ENCODE measurements at regions not wholly inside any gene's neighbourhood (a gene's known extent, or its start where the extent isn't known, plus 50 kb on each side); places are given as distances from the start of the nearest gene placed in this dataset.

DNA sequence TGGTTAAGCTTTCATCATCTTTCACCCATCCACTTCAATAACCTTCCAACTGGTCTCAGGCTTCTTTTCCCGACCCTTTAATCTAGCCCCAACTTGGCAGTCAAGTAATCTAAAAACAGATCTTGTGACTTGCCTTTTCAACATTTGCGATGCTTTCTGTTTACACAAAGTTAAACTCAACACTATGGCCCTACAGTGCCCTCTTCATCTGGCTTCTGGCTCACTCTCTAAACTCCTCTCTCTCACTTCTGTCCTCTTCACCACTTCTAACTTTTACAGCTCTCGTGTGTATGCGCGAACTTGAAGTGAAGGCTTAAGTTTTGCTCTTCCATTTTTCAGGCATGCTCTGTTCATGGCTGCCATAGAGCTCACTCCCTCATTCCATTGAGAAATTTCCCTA is 1122.3 kb upstream of the ADGRL2 start:
- H3K27me3 Mint-ChIP-seq, result no peaks in the 10 kb centered on the region
- no peaks in the 10 kb centered on the region for H3K9me3 Mint-ChIP-seq
- H3K4me1 Mint-ChIP-seq, result peaks cover 0 to 5% (median 0%) of the 10 kb centered on the region in 3 donors
- no peak overlapping the region for H3K27ac Mint-ChIP-seq
- no peak overlapping the region for H3K4me3 Mint-ChIP-seq
- H3K36me3 Mint-ChIP-seq, result peaks cover 2% of the 10 kb centered on the region

DNA sequence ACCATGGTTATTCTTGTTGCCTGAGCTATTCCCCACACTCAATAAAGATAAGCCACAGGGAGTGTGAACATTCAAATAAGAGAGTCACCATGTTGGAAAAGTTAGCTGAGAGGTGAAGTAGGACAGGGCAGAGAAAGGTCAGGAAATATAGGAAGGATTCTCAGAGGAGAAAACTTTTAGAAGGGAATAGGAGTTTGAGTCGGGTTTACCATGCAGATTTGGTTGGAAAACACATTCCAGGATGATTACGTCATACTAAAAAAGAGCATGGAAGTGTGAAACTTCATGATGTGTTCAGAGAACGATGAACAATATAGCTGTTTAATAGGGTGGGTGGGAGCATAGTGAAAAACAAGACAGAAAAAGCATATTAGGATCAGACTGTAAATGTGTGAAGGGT is 1125.3 kb upstream of the ADGRL2 start:
- Mint-ChIP-seq H3K4me3 (no peak overlapping the region), H3K9me3 (no peaks in the 10 kb centered on the region), H3K27me3 (no peaks in the 10 kb centered on the region), H3K27ac (no peak overlapping the region), H3K36me3 (peaks cover 2% of the 10 kb centered on the region), H3K4me1 (peaks cover 0 to 5% (median 0%) of the 10 kb centered on the region in 3 donors)

DNA sequence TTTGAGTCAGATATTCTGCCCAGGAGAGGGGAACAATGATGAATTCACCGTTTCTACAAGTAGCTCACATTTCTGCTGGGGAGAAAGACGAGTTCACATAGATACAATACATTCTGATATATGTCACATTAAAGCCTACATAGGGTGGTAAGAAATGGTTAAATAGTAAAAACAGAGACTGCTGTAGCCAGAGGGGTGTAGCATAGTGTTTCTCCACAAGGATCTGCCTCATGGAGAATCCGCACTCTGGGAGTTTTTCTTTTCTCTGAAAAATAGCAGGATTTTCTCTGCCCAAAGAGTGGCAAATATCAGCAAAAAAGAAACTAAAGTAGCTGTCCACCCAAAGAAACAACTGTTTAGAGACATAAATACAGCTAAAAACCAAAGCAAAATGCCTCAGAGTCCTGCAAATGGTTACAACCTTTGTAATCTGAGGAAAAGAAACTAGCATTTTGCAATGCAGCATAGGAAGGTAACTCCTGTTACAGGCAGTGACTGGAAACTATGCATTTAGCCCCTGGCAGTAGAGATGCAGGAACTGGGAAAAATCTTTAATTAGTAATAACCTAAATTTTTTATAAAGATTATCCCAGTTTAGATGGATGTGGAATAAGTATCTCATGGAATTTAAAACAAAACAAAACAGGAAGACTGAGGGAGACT is 1126.7 kb upstream of the ADGRL2 start:
- Mint-ChIP-seq H3K9me3 (no peaks in the 10 kb centered on the region), H3K27ac (no peak overlapping the region), H3K27me3 (no peaks in the 10 kb centered on the region), H3K36me3 (peaks cover 2% of the 10 kb centered on the region), H3K4me1 (peaks cover 0 to 5% (median 0%) of the 10 kb centered on the region in 3 donors), H3K4me3 (no peak overlapping the region)

DNA sequence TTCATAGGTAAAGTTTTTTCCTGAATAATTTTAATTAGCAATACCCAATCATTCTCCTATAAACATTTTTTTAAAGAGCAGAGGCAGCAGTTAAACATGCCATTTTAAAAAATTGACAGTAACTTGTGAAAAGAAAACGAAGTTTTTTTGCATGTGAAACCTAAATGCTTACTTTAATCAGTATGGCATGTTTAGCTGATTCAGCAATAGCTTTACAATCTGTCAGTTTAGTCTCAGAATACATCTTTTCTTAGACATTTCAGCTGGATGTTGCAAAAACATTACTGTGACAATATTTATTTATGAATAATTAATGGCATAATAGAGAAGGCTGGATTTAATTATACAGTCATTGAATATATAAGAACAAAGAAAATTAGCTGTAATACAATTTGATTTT is 1132.4 kb upstream of the ADGRL2 start:
- Mint-ChIP-seq H3K9me3 (no peaks in the 10 kb centered on the region), H3K36me3 (no peaks in the 10 kb centered on the region), H3K27me3 (no peaks in the 10 kb centered on the region), H3K4me3 (no peak overlapping the region), H3K4me1 (no peaks in the 10 kb centered on the region), H3K27ac (no peak overlapping the region)

DNA sequence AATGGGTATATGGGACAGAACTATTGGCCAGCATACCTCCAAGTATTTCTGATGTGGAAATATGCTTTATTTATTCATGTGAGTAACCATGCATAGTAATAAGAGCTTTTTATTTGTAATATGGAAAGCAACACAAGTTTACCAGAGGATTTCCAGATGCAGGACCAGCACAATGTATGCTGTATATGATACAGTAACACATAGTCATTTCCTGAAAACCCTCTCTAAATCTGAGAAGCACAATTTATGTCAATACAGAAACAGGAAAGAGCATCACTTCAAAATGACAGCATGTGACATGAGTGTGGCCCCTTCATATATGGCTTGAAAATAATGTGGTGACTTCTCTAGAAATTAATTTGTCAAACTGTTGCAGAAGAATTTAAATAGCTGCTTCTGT is 1134.7 kb upstream of the ADGRL2 start:
- no peak overlapping the region for H3K27ac Mint-ChIP-seq
- H3K4me1 Mint-ChIP-seq, result peaks cover 0 to 2% (median 0%) of the 10 kb centered on the region in 3 donors
- no peaks in the 10 kb centered on the region for H3K36me3 Mint-ChIP-seq
- peaks cover 0 to 2% (median 0%) of the 10 kb centered on the region in 3 donors for H3K9me3 Mint-ChIP-seq
- no peaks in the 10 kb centered on the region for H3K27me3 Mint-ChIP-seq
- no peak overlapping the region for H3K4me3 Mint-ChIP-seq

DNA sequence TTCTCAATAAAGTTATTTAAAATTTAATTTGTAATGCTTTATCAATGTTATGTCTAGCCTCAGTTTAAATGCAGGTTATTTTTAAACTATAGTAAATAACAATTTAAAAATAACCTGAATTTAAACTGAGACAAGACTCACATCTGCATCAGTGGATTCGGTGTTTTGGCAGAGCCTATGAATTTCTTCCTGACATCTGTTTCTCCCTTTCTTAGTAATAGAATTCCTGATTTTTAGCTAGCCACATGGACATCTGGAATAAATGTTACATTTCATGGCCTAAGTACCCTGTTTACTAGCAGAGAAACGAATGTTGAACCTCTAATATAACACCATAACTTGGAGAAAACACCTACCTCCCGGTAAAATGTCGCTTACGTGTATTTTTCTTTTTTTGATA is 1141.6 kb upstream of the ADGRL2 start:
- peaks cover 12 to 19% (median 13%) of the 10 kb centered on the region in 3 donors for H3K4me1 Mint-ChIP-seq
- peaks cover under 1 to 4% (median 2%) of the 10 kb centered on the region in 3 donors for H3K9me3 Mint-ChIP-seq
- no peaks in the 10 kb centered on the region for H3K36me3 Mint-ChIP-seq
- H3K27me3 Mint-ChIP-seq, result no peaks in the 10 kb centered on the region
- H3K27ac Mint-ChIP-seq, result peak overlapping the region in 1 of 3 donors; percentile 44
- no peak overlapping the region for H3K4me3 Mint-ChIP-seq

DNA sequence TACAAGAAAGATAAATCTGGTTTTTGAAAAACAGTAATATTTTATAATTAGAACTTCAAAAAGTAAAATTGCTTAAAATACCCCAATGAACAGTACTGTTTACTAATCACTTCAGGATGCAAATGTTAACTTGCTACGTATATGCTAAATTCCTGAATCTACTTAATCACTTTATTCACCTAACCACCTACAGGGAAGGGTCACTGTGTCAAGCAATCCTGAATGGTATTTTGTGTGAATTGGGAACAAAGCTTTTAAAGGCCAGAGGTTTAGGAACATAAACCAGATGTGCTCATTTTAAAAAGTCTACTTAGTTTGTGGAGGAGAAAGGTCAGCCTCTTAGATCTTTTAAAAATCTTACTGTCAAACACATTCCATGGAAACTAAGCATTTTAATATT is 1143.0 kb upstream of the ADGRL2 start:
- Mint-ChIP-seq H3K4me1 (peaks cover 12 to 19% (median 13%) of the 10 kb centered on the region in 3 donors), H3K27ac (no peak overlapping the region), H3K9me3 (peaks cover 4 to 5% (median 4%) of the 10 kb centered on the region in 3 donors), H3K4me3 (no peak overlapping the region), H3K36me3 (peaks cover 3% of the 10 kb centered on the region), H3K27me3 (no peaks in the 10 kb centered on the region)

DNA sequence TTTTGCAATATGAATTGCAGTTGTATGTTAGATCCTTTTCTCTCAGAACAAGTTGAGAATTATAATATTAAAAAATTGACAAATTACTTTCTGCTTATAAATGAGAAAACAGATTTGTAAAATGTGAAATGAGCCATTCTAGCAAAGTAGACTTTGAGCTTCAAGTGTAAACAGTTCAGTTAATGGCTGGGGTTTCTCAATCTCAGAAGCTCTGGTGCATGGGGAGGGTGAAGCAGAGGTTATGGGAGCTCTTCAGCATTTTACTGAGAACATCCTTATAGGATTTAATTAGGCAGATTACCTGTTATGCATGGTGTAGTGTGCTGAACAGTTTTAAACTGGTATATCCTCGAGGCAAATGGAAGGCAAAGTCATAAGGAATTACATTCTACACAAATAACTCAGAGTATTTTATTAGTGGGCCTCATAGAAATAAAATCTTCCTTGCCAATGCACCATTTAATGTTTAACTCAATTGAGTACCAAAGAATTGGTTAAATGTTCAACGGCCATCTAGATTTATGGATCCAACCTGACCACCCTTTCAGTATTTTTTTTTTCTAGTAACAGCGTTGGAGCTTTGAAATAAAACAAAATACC is 1143.6 kb upstream of the ADGRL2 start:
- H3K36me3 Mint-ChIP-seq, result peaks cover 3% of the 10 kb centered on the region
- no peak overlapping the region for H3K27ac Mint-ChIP-seq
- H3K27me3 Mint-ChIP-seq, result no peaks in the 10 kb centered on the region
- H3K4me1 Mint-ChIP-seq, result peaks cover 12 to 19% (median 13%) of the 10 kb centered on the region in 3 donors
- peak overlapping the region in 2 of 4 donors; percentile 28 to 58 for H3K4me3 Mint-ChIP-seq
- H3K9me3 Mint-ChIP-seq, result peaks cover 4 to 5% (median 4%) of the 10 kb centered on the region in 3 donors

DNA sequence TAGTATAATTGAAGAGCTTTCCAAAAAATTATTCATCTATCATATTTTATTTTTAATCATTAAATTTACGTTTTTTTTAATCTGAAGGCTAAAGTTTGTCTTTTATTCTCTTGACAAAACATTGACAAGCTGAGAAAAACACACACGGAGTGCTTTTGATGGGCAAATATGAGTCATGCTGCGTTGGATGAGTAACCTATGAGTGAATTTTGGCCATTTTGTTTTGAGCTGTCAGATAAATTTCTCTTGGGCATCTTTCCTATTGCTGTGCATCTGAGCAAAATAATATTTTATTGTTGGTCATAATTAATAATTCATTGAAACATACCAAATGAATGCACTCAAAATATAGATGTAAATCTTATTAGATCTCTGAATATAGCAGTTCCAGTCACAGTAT is 1144.1 kb upstream of the ADGRL2 start:
- Mint-ChIP-seq H3K27me3 (no peaks in the 10 kb centered on the region), H3K36me3 (peaks cover 4% of the 10 kb centered on the region), H3K27ac (no peak overlapping the region), H3K4me1 (peaks cover 13 to 20% (median 14%) of the 10 kb centered on the region in 3 donors), H3K4me3 (peak overlapping the region in 2 of 4 donors; percentile 28 to 58), H3K9me3 (peaks cover 4 to 5% (median 4%) of the 10 kb centered on the region in 3 donors)

DNA sequence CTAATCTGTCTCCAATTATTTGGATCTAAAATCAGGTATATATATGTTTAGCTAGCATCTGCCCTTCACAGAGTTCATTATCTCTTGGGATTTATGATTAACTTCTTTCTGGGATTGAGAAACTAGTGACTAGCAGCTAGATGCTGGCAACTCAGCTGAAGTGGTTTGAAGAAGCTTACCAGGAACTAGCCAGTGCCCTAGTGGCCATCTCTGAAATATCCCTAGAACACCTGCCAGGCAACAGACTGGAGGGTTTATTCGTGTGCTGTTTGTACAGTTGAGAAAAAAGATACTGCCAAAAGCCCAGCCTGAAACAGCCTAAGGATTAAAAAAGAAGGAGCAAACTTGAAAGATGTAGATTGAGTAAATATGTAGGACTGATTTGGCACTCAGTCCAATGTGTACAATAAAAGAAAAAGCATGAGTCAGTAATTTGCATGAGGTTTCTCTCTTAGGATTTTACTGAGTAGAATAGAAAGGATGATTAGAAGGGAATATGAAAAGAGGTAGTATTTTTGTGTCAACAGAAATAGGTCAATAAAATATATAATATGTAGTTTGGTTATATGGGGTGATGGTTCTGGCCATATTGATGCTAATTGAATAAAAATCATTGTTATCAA is 1144.6 kb upstream of the ADGRL2 start:
- Mint-ChIP-seq H3K4me1 (peaks cover 12 to 23% (median 16%) of the 10 kb centered on the region in 3 donors), H3K4me3 (peak overlapping the region in 2 of 4 donors; percentile 34 to 48), H3K27ac (peak overlapping the region in 1 of 3 donors; percentile 1), H3K9me3 (peaks cover 4 to 5% (median 5%) of the 10 kb centered on the region in 3 donors), H3K36me3 (peaks cover 4% of the 10 kb centered on the region), H3K27me3 (no peaks in the 10 kb centered on the region)

DNA sequence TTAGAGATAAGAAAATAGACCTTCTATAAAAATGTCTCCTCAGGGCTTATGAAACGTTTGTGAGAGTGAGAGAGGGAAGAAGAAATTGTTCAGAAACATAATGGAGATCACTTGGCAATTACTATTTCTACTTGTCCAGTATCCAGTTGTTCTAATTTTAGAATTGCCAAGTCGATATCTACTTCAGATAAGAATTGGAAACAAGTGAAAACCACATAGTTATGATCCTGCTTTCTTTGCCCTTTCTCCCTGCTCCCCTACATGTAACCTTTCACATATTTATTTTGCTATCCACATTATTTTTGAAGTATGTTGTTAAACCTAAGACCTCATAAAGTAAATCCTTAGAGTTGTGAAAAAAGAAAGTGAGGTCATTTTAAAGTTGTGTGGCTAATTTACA is 1154.7 kb upstream of the ADGRL2 start:
- Mint-ChIP-seq H3K27me3 (no peaks in the 10 kb centered on the region), H3K4me3 (peak overlapping the region in 3 of 4 donors; percentile 58 to 85 (median 79))

DNA sequence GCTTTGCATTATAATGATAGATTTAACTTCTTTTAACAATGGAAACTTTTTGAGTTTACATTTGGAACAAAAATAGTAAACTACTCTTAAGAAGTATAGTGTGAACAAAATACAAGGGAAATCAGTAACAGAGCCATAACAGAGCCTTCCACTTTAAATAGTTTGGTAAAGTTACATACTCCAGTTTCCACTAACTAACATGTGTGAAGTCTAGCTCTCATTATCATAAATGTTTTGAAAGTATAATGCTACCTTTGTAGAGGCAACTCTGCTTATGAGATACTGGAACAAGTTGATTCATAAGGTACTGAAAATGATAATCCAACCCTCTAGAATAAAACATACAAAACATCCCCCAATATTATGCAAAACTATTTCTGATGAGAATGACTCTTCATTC is 1155.1 kb upstream of the ADGRL2 start:
- no peaks in the 10 kb centered on the region for H3K27me3 Mint-ChIP-seq

More for the DNA sequence above, 1154.7 kb upstream of the ADGRL2 start:
- Mint-ChIP-seq H3K36me3 (peaks cover 19% of the 10 kb centered on the region), H3K27ac (peak overlapping the region in 2 of 3 donors; percentile 17 to 46), H3K9me3 (peaks cover 0 to 4% (median 0%) of the 10 kb centered on the region in 3 donors), H3K4me1 (peaks cover 16 to 26% (median 23%) of the 10 kb centered on the region in 3 donors)

DNA sequence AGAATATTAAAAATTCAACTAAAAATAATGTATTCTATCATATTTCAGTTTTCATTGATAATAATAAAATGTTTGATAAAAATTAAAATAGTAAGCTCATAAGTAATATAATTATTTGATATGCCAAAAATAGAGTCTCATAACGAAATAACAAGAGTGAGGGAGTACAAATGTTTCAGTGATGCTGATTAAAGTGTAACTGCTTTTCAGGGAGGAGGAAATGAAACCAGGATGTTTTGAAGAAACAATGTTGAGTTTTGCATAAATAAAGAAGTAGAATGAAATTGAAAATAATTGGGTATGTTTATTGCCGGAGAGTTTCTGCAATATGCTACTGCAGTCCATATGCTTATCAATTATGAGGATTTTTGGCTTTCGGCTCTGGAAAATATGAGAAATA is 1159.8 kb upstream of the ADGRL2 start:
- H3K4me1 Mint-ChIP-seq, result peaks cover 24 to 31% (median 25%) of the 10 kb centered on the region in 3 donors
- peak overlapping the region; percentile 89 to 99 (median 96) for H3K4me3 Mint-ChIP-seq
- H3K27me3 Mint-ChIP-seq, result no peaks in the 10 kb centered on the region
- no peaks in the 10 kb centered on the region for H3K9me3 Mint-ChIP-seq
- peaks cover 13% of the 10 kb centered on the region for H3K36me3 Mint-ChIP-seq
- peak overlapping the region; percentile 16 to 86 (median 54) for H3K27ac Mint-ChIP-seq

More for the DNA sequence above, 1155.1 kb upstream of the ADGRL2 start:
- no peaks in the 10 kb centered on the region for H3K9me3 Mint-ChIP-seq
- H3K27ac Mint-ChIP-seq, result peak overlapping the region in 2 of 3 donors; percentile 17 to 72
- peaks cover 16 to 23% (median 18%) of the 10 kb centered on the region in 3 donors for H3K4me1 Mint-ChIP-seq
- H3K4me3 Mint-ChIP-seq, result peak overlapping the region in 3 of 4 donors; percentile 58 to 86 (median 85)
- peaks cover 19% of the 10 kb centered on the region for H3K36me3 Mint-ChIP-seq

DNA sequence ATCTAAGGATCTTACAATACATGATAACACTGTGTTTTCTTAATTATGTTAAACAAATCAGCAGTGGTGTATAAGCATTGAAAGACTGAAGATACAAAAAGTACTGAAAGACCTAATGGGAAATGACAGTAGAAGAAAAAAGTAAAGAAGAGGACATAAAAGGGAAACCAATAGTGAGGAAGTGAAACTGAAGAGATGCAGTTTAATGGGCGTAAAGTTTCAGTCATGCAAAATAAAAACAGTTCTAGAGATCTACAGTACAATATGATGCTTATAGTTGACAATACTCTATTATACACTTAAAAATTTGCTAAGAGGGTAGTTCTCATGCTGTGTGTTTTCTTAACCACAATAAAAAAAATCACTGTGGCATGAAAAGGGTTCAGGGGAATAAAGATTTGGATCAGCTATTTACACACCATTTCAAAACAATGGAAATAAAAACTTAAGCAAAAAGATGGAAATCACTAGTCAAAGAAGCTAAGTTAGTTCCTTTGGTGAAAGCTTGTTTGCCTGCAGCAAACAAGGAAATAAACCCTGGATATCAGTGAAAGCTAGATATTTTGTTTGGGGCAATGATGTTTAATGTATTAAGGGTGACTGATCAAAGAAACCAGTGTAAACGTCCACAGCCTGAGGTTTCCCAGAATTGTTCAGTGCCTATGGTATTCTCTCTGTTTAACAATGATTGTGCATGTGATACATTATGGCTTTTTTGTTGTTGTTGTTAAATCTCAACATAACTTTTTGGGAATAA is 1160.8 kb upstream of the ADGRL2 start:
- Mint-ChIP-seq H3K4me3 (peak overlapping the region; percentile 67 to 85 (median 82)), H3K27me3 (no peaks in the 10 kb centered on the region), H3K4me1 (peaks cover 15 to 24% (median 21%) of the 10 kb centered on the region in 3 donors), H3K27ac (peak overlapping the region; percentile 78 to 83 (median 83)), H3K9me3 (peaks cover 0 to 6% (median 0%) of the 10 kb centered on the region in 3 donors), H3K36me3 (peaks cover 10% of the 10 kb centered on the region)
